H1 (cell line): ENCODE measurements at regions not wholly inside any gene's neighbourhood (a gene's known extent, or its start where the extent isn't known, plus 50 kb on each side); places are given as distances from the start of the nearest gene placed in this dataset.

Experiments
- CBX8 ChIP-seq: fragments of 300-800, 300-1000 bp; sonication (generic); IDR thresholded peaks from 2 replicates; pipeline ENCODE4 v1.7.1; 2016; ENCODE audit warnings: low read depth, low read length, borderline replicate concordance
- EP300 ChIP-seq, 2 experiments: IDR thresholded peaks; 1 replicate in 1 of 2; 2 replicates in 1 of 2; pipeline ENCODE4 v1.6.1; 2011 to 2012; ENCODE audit warnings: low read depth in 2 of 2, low read length in 2 of 2, mild to moderate bottlenecking in 2 of 2, borderline replicate concordance in 1 of 2, inconsistent platforms in 1 of 2, moderate library complexity in 1 of 2
- GABPA ChIP-seq: IDR thresholded peaks from 2 replicates; pipeline ENCODE4 v1.6.1; 2011; ENCODE audit warnings: mild to moderate bottlenecking, low read length, moderate library complexity, borderline replicate concordance; ENCODE audit not compliant: insufficient read depth
- HDAC6 ChIP-seq: IDR thresholded peaks from one replicate; pipeline ENCODE4 v1.7.1; 2012; ENCODE audit warnings: low read depth, mild to moderate bottlenecking, inconsistent platforms, low read length, moderate library complexity
- JUN ChIP-seq: IDR thresholded peaks from 2 replicates; pipeline ENCODE4 v1.6.1; 2011; ENCODE audit warnings: low read depth, mild to moderate bottlenecking, improper control_type of control experiment, low read length
- JUND ChIP-seq: IDR thresholded peaks from 2 replicates; pipeline ENCODE4 v1.6.1; 2011; ENCODE audit warnings: mild to moderate bottlenecking, improper control_type of control experiment, low read length
- MAFK ChIP-seq: IDR thresholded peaks from 2 replicates; pipeline ENCODE4 v1.6.1; 2012; ENCODE audit warnings: low read depth, mild to moderate bottlenecking, improper control_type of control experiment, low read length
- POLR2A ChIP-seq, 2 experiments: IDR thresholded peaks; 1 replicate in 1 of 2; 2 replicates in 1 of 2; pipeline ENCODE4 v1.6.1; 2011; ENCODE audit warnings: low read depth in 2 of 2, low read length in 2 of 2, mild to moderate bottlenecking in 2 of 2; ENCODE audit errors: control extremely low read depth in 1 of 2
- POLR2AphosphoS5 ChIP-seq: IDR thresholded peaks from 2 replicates; pipeline ENCODE4 v1.6.1; 2011; ENCODE audit warnings: low read depth, low read length
- RNF2 ChIP-seq: fragments of 200-900, 300-1000 bp; sonication (generic); IDR thresholded peaks from 2 replicates; pipeline ENCODE4 v1.7.1; 2016; ENCODE audit warnings: borderline replicate concordance, low read depth, mild to moderate bottlenecking, antibody characterized with exemption, low read length; ENCODE audit not compliant: poor library complexity, severe bottlenecking; ENCODE audit errors: missing control alignments
- SRF ChIP-seq: IDR thresholded peaks from 2 replicates; pipeline ENCODE4 v1.6.1; 2011; ENCODE audit warnings: mild to moderate bottlenecking, low read depth, low read length, moderate library complexity
- TAF7 ChIP-seq: optimal IDR thresholded peaks from 2 replicates; pipeline ENCODE3; 2011; ENCODE audit warnings: low read depth, mild to moderate bottlenecking, inconsistent platforms, low read length, moderate library complexity, borderline replicate concordance
- TBP ChIP-seq: IDR thresholded peaks from 2 replicates; pipeline ENCODE4 v1.6.1; 2011; ENCODE audit warnings: low read depth, low read length, improper control_type of control experiment
- TF ChIP-seq, protein P1 (sequence below), 3 experiments: IDR thresholded peaks; 1 replicate in 2 of 3; 2 replicates in 1 of 3; pipeline versions ENCODE4 v1.5.1 to v1.6.1; 2011; ENCODE audit warnings: low read length in 3 of 3, mild to moderate bottlenecking in 3 of 3, inconsistent platforms in 2 of 3, low read depth in 1 of 3, moderate library complexity in 1 of 3; ENCODE audit not compliant: insufficient read depth in 1 of 3; ENCODE audit errors: control extremely low read depth in 1 of 3

DNA sequence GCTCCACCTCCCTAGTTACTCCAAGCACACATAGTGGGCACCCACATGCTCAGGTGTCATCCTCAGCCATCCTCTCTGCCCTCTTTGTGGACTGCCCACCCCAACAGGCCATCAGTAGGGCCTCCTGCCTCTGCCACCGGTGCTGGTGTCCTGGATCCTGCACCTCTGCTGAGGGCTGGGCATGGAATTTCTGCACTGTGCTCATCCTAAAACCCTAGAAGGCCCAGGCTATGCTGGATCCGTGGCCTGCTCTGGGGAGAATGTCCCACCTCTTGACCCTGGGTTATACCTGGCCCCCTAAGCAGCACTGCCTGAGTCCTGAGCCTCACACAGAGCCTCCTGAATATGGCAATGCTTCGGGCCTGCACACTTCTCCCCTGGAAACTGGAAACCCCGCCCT lies 318.3 kb downstream of the MATN1 start:
- TF ChIP-seq, protein P1, sequence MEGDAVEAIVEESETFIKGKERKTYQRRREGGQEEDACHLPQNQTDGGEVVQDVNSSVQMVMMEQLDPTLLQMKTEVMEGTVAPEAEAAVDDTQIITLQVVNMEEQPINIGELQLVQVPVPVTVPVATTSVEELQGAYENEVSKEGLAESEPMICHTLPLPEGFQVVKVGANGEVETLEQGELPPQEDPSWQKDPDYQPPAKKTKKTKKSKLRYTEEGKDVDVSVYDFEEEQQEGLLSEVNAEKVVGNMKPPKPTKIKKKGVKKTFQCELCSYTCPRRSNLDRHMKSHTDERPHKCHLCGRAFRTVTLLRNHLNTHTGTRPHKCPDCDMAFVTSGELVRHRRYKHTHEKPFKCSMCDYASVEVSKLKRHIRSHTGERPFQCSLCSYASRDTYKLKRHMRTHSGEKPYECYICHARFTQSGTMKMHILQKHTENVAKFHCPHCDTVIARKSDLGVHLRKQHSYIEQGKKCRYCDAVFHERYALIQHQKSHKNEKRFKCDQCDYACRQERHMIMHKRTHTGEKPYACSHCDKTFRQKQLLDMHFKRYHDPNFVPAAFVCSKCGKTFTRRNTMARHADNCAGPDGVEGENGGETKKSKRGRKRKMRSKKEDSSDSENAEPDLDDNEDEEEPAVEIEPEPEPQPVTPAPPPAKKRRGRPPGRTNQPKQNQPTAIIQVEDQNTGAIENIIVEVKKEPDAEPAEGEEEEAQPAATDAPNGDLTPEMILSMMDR (IDR thresholded peaks at IDR 0.05; ENCODE audit: control extremely low read depth in 1 of 3, insufficient read depth in 1 of 3, low read depth in 1 of 3, low read length in 3 of 3), result no peak
- TF ChIP-seq SRF, result no peak
- TF ChIP-seq JUN, result no peak
- no peak for TF ChIP-seq RNF2
- no peak for TF ChIP-seq CBX8
- no peak for TF ChIP-seq POLR2A (IDR thresholded peaks at IDR 0.05; ENCODE audit: control extremely low read depth in 1 of 2, low read depth in 2 of 2, low read length in 2 of 2)
- TF ChIP-seq TBP, result no peak
- TF ChIP-seq EP300 (IDR thresholded peaks at IDR 0.05; ENCODE audit: borderline replicate concordance in 1 of 2, low read depth in 2 of 2, low read length in 2 of 2), result no peak
- TF ChIP-seq HDAC6, result no peak
- TF ChIP-seq POLR2AphosphoS5, result no peak
- TF ChIP-seq MAFK, result no peak
- TF ChIP-seq JUND, result no peak
- no peak for TF ChIP-seq GABPA
- TF ChIP-seq TAF7, result no peak
